Activated effector memory CD4-positive, alpha-beta T cell treated with Interleukin-2 at 50 U/mL for 16 hours (primary cell): ENCODE measurements at regions not wholly inside any gene's neighbourhood (a gene's known extent, or its start where the extent isn't known, plus 50 kb on each side); places are given as distances from the start of the nearest gene placed in this dataset.

Source experiments
- DNase-seq: peaks from one replicate; pipeline ENCODE4 v3.0.0-alpha.2; 2020

DNA sequence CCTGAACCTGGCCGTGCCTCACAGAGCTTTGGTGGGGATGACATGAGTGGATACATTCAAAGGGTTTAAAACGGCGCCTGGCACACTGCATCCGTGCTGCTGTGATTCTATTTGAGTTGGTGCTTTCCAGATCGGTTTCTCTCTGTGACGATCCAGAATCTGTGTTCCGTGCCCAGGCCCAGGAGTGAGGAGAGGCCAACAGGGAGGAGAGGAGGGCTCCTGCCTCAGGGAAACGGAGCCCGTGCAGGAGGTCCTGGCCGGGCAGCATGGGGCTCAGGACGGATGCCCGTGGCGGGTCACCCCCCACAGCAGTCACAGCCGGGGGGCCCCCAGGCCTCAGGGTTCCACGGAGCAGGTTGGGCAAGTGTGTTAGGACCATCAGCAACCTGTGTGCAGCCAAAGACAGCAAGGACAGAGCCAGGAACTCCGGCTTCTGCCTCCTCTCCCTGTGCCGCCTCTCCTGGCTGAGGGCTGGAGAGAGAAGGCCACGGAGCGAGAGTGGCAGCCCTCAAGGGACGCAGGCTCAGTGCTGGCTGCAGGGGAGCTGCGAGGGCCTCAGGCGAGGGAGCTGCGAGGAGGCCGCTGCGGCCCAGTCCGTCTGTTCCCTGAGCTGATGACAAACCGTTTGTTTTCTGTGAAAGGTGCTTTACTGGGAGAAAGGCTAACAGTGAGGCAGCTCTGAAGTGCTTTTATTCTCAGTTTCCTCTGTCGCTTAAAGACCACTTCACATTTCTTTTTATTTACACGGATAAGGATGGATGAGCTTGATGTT lies 99.3 kb downstream of the METRNL start:
- DNase-seq = no peak

- DNase-seq = no peak
Measured at GRCh38 chr17:83179374-83179773, 100.0 kb downstream of the METRNL start.

DNA sequence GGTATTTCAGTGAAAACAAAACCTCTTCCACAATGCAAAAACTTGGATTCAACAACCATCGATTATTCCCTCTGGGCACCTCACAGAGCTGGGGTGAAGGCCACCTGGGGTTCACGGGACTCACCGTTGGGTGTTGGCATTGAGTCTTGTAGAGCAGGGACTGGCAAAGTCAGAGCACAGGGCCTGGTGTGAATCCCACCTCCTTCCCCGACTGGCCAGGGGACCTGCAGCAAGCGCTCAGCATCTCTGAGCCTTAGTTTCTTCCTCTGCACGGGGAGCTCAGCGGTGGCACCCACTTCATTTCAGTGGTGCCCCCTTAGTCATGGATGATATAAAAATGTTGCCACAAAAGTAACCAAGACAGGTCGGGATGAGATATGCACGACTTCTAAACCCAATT lies 100.4 kb downstream of the METRNL start:
- DNase-seq = no peak

DNA sequence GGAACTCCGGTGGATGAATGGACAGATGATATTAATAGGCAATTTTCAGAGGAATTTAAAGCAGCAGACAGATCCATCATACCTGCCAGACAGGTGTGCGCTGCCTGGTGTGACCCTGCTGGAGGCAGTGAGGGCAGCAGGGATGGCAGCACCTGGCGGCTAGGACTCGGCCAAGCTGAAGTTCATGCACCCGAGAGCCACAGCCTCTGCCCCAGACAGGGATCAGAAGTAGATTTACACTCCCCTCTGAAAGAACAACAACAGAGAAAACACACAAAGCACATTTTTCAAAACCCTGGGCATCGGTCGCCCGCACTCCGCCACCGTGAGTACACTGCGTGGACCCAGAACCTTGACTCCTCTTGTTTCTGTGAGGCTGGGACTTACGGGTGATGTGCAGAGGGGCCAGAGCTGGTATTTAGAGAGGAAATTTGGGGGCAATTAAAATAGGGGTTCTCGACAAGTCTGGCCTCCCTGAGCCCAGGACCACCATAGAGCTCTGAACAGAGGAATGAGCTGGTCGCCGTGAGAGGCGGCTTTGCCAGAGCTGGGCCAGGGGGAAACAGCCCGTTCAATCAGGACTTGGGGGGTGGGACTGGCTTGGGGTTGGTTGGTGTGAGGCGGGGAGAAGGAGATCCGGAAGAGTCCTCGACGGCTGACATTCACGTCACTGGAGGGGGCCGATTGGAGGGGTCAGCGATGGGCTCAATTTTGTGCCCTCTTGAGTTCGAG lies 101.0 kb downstream of the METRNL start:
- DNase-seq = no peak

DNA sequence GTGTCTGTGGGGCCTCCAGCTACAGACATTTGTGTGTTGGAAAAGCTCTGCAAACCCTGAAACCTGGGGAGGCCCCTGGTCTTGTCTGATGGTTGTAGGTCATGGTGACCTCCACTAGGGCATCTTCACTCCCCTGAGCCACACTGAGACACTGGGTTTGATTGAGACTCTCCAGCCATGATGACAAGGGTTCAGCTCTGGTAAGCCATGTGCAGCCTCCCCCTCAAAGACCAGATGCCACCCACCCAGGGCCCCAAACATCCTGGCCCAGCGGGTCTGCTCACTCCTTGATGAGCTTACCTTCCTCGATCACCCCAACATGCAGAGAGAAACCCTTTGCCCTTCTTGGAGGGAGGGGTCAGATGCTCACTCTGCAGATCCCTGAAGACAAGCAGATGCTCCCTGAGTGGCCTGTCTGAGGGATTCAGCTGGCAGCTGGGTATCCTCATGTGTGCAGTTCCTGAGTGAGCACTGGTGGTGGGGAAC lies 101.6 kb downstream of the METRNL start:
- no peak for DNase-seq

DNA sequence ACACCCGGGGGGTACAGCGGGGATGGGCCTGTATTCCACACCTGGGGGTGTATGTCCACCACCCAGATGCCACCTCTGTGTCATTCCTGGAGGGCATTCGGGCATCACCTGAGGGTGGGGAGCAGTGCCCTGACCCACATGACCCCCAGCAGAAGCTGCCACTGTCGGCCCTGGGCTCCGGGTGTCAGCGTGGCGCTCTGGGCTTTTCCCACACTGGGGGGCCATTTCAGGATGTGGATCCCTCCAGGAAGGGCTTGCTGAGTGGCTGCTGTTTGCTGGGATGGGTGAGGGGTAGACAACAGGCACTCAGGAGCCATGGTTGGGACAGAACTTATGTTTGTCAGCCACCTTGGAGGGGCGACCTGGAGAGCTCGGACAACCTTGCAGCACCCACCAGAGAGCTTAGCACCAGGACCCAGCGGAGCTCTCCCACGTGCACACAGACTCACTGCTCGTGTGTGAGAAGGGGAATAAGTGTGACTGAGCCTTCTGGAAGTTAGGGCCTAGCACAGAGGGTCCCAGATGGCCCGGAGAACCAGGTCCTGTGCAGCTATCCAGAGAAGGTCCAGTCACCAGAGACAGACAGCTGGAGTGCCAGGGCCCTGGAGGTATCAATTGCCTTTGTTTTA lies 102.7 kb downstream of the METRNL start:
- no peak for DNase-seq

- DNase-seq = no peak
Measured at GRCh38 chr17:83182620-83183101, 103.3 kb downstream of the METRNL start.

DNA sequence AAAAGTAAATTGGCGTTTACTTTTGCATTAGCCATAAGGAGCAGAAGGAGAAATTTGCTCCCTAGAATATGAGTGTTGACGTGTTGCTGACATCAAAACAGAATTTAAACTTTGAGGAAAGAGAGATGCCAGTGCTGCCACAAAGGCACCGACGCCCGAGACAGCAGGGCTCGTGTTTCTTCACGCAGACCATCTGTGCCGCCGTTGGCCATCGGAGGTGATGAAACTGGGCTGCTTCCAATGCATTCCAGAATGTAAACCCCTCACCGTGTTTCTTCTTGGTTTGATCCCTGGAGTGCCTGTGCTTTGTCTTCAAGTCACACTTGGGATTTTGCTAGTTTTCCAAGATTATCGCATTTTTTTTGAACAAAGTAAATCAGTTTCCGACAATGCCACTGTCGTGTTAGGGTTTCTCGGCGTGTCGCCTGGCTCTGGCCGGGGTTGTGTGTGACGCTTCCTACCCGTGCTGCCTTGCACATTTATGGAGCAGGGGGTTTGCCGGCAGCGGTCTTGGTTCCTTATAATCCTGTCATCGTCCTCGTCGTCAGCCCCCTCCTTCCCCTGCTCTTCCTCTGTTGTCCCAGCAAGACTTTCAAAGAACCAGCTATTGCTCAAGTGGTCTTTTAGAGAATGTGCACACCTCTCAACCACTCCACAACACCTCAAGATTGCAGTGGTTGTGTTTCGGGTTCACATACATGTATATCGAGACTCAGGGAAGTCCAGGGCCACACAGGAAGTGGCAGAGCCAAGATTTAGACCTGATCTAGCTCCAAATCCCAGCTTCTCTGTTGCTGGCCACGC lies 103.9 kb downstream of the METRNL start:
- DNase-seq = no peak

DNA sequence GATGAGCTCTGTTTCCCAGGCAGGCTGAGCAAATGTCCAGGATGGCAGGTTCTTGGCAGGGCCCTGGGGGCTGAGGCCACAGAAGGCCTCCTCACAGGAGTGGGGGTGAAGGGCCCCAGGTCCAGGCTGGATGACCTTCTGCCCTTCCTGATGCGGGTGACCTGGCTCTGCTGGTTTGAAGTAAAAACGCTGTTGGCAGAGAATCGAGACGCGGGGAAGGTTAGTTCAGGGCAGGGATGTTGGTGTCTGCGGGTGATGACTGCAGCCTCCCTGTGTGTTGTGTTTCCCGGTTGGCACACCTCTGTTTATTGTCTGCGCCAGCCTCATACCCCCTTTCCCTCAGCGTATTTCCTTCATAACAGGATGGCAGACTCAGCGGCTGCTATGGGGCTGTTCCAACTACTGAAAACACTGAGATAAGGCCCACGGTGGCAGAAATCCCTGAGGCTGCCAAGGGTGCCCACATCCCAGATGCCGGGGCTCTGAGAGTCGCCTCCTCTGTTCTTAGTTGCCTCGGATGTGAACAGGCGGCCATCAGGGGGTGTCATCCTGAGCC lies 104.6 kb downstream of the METRNL start:
- DNase-seq = no peak

- DNase-seq = no peak
Measured at GRCh38 chr17:83185023-83186002, 105.9 kb downstream of the METRNL start.

GRCh38 chr17:83186226-83186625 lies 106.8 kb downstream of the METRNL start:
- no peak for DNase-seq

- DNase-seq = no peak
Measured at GRCh38 chr17:83186751-83187421, 107.5 kb downstream of the METRNL start.

DNA sequence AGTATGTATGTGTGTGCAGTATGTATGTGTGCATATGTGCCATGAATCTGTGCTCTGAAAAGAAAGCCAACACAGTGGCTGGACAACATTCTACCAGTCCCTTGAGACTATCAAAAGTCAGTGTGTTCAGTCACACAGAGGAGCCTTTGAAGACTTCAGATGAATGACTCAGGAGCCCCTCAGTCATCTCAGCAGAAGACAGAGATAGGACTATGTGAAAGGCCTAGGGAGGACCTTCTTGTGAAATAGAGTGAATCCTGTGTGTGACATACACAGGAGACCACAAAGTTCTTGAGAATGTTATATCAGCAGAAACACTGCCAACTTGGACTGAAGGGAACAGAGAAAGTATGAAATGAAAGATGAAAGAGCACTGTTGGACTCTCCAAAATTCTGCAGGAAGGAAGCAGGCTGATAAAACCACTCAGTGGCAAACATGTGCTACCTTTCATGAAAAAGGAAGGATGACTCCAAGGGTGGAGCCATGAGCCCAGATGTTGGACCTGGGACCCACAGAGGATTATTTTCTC lies 108.4 kb downstream of the METRNL start:
- no peak for DNase-seq

GRCh38 chr17:83189044-83190003 lies 109.9 kb downstream of the METRNL start:
- DNase-seq = no peak

DNA sequence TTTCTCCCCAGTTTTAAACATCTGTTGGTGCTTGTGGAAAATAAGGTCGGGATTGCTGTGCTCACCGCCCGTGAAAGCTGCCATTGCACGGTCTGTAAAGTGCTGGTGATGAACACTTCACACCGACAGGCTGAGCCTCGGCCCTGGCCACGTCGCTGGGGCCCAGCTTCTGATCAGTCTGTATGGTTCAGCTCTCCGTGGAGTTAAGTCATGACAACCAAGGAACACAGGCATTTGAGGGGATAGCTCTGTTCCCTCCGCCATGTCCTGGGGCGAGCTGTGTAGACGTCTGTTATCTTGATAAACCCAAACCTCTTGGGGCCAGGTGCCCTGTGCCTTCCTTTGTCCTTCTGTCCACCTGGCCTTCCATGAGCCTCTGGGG lies 110.6 kb downstream of the METRNL start:
- no peak for DNase-seq

DNA sequence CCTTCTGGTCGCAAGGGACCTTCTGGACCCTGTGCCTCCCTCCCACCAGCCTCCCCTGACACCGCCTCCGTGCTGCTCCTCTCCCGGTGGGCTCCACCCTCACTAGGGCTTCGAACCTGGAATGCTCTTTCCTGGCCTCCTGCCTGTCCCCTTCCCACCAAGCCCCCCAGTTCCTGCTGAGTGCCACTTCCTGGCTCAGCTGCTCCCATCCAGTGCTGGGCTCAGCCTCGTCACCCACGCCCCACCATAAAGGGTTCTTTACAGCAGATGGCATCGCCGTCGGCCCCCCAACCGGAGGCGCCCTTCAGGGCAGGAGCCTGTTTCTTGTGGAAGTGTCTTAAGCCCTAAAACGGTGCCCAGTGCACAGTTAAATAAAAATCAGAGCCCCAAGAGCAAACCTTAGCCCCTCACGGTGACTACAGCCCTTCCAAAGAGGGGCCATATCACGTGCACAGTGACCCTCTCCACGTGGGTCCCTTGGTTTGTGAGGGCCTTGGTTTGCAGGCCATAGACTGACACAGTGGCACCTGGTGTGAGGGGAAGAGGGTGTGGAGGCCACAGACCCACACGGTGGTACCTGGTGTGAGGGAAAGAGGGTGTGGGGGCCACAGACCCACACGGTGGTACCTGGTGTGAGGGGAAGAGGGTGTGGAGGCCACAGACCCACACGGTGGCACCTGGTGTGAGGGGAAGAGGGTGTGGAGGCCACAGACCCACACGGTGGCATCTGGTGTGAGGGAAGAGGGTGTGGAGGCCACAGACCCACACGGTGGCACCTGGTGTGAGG lies 111.4 kb downstream of the METRNL start:
- no peak for DNase-seq

GRCh38 chr17:83191388-83192160 lies 112.2 kb downstream of the METRNL start:
- no peak for DNase-seq
